Transverse colon (tissue), 4 donors: ENCODE measurements at regions not wholly inside any gene's neighbourhood (a gene's known extent, or its start where the extent isn't known, plus 50 kb on each side); places are given as distances from the start of the nearest gene placed in this dataset.

Experiments
- EP300 ChIP-seq: sonication (generic); formaldehyde crosslinking; IDR thresholded peaks from one replicate; pipeline ENCODE4 v1.6.1; 2017; ENCODE audit warnings: antibody characterized with exemption, low read depth
- POLR2A ChIP-seq: fragments of 450-650 bp; IDR thresholded peaks from one replicate; pipeline ENCODE4 v1.6.1; 2016; ENCODE audit warnings: antibody characterized with exemption, mild to moderate bottlenecking, moderate library complexity
- POLR2AphosphoS5 ChIP-seq, 3 donors: sonication (generic); formaldehyde crosslinking; IDR thresholded peaks; one replicate each; pipeline ENCODE4 v1.6.1; 2016; ENCODE audit warnings: antibody characterized with exemption in 3 of 3
- TF ChIP-seq, protein P1 (sequence below), 5 experiments: fragments of 200-600 bp in 3 of 5; fragments of 450-650 bp in 2 of 5; sonication (generic) in 3 of 5; IDR thresholded peaks; 1 replicate in 2 of 5; 2 replicates in 3 of 5; pipeline ENCODE4 v1.5.1; 2016 to 2017; ENCODE audit warnings: antibody characterized with exemption in 5 of 5, inconsistent platforms in 3 of 5, mild to moderate bottlenecking in 2 of 5, moderate library complexity in 1 of 5

- TF ChIP-seq POLR2A (no peak), POLR2AphosphoS5 (IDR thresholded peaks at IDR 0.05) (no peak), EP300 (no peak)
- TF ChIP-seq, protein P1, sequence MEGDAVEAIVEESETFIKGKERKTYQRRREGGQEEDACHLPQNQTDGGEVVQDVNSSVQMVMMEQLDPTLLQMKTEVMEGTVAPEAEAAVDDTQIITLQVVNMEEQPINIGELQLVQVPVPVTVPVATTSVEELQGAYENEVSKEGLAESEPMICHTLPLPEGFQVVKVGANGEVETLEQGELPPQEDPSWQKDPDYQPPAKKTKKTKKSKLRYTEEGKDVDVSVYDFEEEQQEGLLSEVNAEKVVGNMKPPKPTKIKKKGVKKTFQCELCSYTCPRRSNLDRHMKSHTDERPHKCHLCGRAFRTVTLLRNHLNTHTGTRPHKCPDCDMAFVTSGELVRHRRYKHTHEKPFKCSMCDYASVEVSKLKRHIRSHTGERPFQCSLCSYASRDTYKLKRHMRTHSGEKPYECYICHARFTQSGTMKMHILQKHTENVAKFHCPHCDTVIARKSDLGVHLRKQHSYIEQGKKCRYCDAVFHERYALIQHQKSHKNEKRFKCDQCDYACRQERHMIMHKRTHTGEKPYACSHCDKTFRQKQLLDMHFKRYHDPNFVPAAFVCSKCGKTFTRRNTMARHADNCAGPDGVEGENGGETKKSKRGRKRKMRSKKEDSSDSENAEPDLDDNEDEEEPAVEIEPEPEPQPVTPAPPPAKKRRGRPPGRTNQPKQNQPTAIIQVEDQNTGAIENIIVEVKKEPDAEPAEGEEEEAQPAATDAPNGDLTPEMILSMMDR (IDR thresholded peaks at IDR 0.05) = no peak
Measured at GRCh38 chr2:160898581-160899307, 261.5 kb upstream of the TANK start.
